ENCODE measurements at regions not wholly inside any gene's neighbourhood (a gene's known extent, or its start where the extent isn't known, plus 50 kb on each side); places are given as distances from the start of the nearest gene placed in this dataset.

DNA sequence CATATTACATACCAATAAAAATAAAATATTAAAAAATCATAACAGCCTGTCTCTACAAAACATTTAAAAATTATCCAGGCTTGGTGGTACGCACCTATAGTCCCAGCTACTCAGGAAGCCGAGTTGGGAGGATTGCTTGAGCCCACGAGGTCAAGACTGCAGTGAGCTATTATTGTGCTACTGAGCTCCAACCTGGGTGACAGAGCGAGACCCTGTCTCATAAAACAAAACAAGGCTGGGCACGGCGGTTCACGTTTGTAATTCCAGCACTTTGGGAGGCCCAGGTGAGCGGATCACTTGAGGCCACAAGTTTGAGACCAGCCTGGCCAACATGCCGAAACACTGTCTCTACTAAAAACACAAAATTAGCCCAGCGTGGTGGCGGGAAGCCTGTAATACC lies 52.2 kb upstream of the LSM14A start:
- no peak for DNase-seq

DNA sequence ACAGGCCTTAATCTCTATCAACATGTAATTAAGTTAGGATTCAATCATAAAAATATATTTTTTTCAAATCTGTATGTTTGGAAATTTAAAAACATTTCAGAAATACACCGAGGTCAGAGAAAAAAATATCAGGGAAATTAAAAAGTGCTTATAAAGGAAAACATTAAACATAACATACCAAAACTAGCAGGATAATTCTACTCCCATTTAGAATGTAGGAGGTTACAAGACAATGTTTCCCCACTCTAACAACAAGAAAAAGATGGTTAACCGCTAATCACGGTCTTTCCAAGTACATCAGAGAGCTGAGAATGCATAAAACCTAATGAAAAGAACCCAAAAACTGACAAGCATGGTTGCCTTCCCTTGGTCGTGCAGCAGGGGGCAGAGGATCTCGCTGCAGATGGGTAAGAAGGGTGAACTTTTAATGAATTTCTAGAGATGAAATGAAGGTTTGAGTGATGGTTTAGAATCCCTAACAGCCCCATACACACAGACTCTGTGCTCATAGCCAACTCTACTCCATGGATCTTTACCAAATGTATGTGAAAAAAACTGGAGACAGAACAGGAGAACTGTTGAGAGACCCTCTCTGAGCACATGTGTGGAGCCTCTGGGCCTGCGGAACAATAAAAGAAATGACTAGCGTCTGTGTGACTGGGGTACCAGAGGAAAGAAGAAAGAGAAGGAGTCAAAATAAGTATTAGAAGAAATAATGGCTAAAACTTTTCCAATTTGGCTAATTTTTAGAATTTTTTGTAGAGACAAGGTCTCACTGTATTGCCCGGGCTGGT lies 51.3 kb upstream of the LSM14A start:
- peak; percentile 33 for DNase-seq

Data from eye (tissue), 1 donor.